HepG2 (cell line): ENCODE measurements at regions not wholly inside any gene's neighbourhood (a gene's known extent, or its start where the extent isn't known, plus 50 kb on each side); places are given as distances from the start of the nearest gene placed in this dataset.

ENCODE experiments used
- ATAC-seq: fragments of 200-7000 bp; cut with Tn5 transposase; 3 replicates; pipeline ENCODE4 v1.9.1; 2020; ENCODE audit warnings: mild to moderate bottlenecking, moderate library complexity
- BruUV-seq: library from RNA; stranded (reverse); fragments of 400-500 nt; replicated peaks from 2 replicates; lab custom pipeline; 2021; lab: Mats Ljungman, UMichigan
- CTCF ChIA-PET: fragments of 300-600 bp; formaldehyde crosslinking; extraction: SDS; loops from one replicate; lab custom pipeline; 2021; ENCODE audit warnings: low total read pairs, inconsistent platforms, low intra/inter-chr PET ratio; lab: Yijun Ruan, JAX
- POLR2A ChIA-PET: fragments of 350-600 bp; sonication (Branson Sonifier 250); formaldehyde crosslinking; loops from one replicate; lab custom pipeline; 2020; ENCODE audit warnings: antibody characterized with exemption, inconsistent platforms; lab: Yijun Ruan, JAX
- DNase-seq: peaks from one replicate; pipeline ENCODE4 v3.0.0-alpha.2; 2015; ENCODE audit warnings: low spot score
- FAIRE-seq: peaks from 3 replicates; lab custom pipeline; 2011; peaks lifted over from hg19 to GRCh38; lab: Jason Lieb, UNC
- H2AFZ ChIP-seq: one replicate; pipeline ENCODE4 v1.6.1; 2011; ENCODE audit warnings: low read length, inconsistent platforms
- H3K27ac ChIP-seq: fragments of 300-600 bp; 3 replicates; pipeline ENCODE4 v1.8.0; 2011; ENCODE audit warnings: mixed run types, mild to moderate bottlenecking, mixed read lengths, low read length, inconsistent platforms; ENCODE audit not compliant: insufficient read depth; ENCODE audit errors: extremely low read length
- H3K27me3 ChIP-seq, 2 experiments: fragments of 200-600 bp in 1 of 2; 2 replicates in 1 of 2; 3 replicates in 1 of 2; pipeline versions ENCODE4 v1.6.0 to v1.8.0; 2011; ENCODE audit warnings: low read length in 2 of 2, mild to moderate bottlenecking in 2 of 2, moderate library complexity in 2 of 2, inconsistent platforms in 1 of 2; ENCODE audit not compliant: insufficient read depth in 2 of 2, control insufficient read depth in 1 of 2
- H3K36me3 ChIP-seq, 2 experiments: fragments of 200-600 bp in 1 of 2; replicated peaks in 1 of 2; 2 replicates in 1 of 2; 3 replicates in 1 of 2; pipeline versions ENCODE4 v1.5.1 to v1.8.0; 2011; ENCODE audit warnings: low read length in 2 of 2, inconsistent platforms in 1 of 2; ENCODE audit not compliant: insufficient read depth in 2 of 2, control insufficient read depth in 1 of 2
- H3K4me1 ChIP-seq: 2 replicates; pipeline ENCODE4 v1.5.1; 2012; ENCODE audit warnings: low read length, inconsistent platforms; ENCODE audit not compliant: insufficient read depth
- H3K4me2 ChIP-seq: 2 replicates; pipeline ENCODE4 v1.6.0; 2011; ENCODE audit warnings: low read depth, low read length, inconsistent platforms
- H3K4me3 ChIP-seq, 3 experiments: fragments of 200-600 bp in 1 of 3; sonication (generic), shearing (Covaris generic) in 1 of 3; replicated peaks in 1 of 3; 2 replicates each; pipeline ENCODE4 v1.5.1; 2011 to 2016; ENCODE audit warnings: low read length in 3 of 3, inconsistent platforms in 2 of 3, low read depth in 2 of 3, mild to moderate bottlenecking in 2 of 3, control low read depth in 1 of 3, mixed read lengths in 1 of 3; ENCODE audit not compliant: insufficient read depth in 1 of 3
- H3K79me2 ChIP-seq: one replicate; pipeline ENCODE4 v1.6.1; 2011; ENCODE audit warnings: low read length, inconsistent platforms; ENCODE audit not compliant: insufficient read depth
- H3K9ac ChIP-seq: 2 replicates; pipeline ENCODE4 v1.6.0; 2011; ENCODE audit warnings: mild to moderate bottlenecking, low read depth, low read length, inconsistent platforms; ENCODE audit not compliant: insufficient read depth
- H3K9me3 ChIP-seq: 2 replicates; pipeline ENCODE4 v1.5.1; 2012; ENCODE audit warnings: mild to moderate bottlenecking, low read length
- H4K20me1 ChIP-seq: 2 replicates; pipeline ENCODE4 v1.6.0; 2011; ENCODE audit warnings: inconsistent platforms, mild to moderate bottlenecking, low read length, moderate library complexity; ENCODE audit not compliant: insufficient read depth
- BHLHE40 ChIP-seq: IDR thresholded peaks from 2 replicates; pipeline ENCODE4 v1.6.1; 2011; ENCODE audit warnings: low read length, improper control_type of control experiment
- CEBPB ChIP-seq: IDR thresholded peaks from 2 replicates; pipeline ENCODE4 v1.6.1; 2011; ENCODE audit warnings: low read depth, low read length, improper control_type of control experiment, borderline replicate concordance
- IRF2 ChIP-seq: IDR thresholded peaks from 2 replicates; pipeline ENCODE4 v1.6.1; 2018; ENCODE audit warnings: missing genetic modification reagents, missing compliant biosample characterization
- KLF15 ChIP-seq: sonication (generic); formaldehyde crosslinking; IDR thresholded peaks from 2 replicates; pipeline ENCODE4 v1.8.1; 2023; ENCODE audit warnings: borderline replicate concordance, mild to moderate bottlenecking, inconsistent platforms, missing genetic modification reagents, mixed read lengths
- MAF1 ChIP-seq: sonication (generic); formaldehyde crosslinking; IDR thresholded peaks from 2 replicates; pipeline ENCODE4 v1.5.0; 2020; ENCODE audit warnings: missing genetic modification reagents, borderline replicate concordance
- MED13 ChIP-seq: sonication (generic); formaldehyde crosslinking; IDR thresholded peaks from 2 replicates; pipeline ENCODE4 v1.5.0; 2020; ENCODE audit warnings: missing genetic modification reagents
- SNAPC2 ChIP-seq: sonication (generic); formaldehyde crosslinking; IDR thresholded peaks from 2 replicates; pipeline ENCODE4 v1.8.1; 2022; ENCODE audit warnings: mild to moderate bottlenecking, missing genetic modification reagents
- SP2 ChIP-seq: sonication (generic); formaldehyde crosslinking; IDR thresholded peaks from 2 replicates; pipeline ENCODE4 v1.5.1; 2020; ENCODE audit warnings: mild to moderate bottlenecking, missing genetic modification reagents
- ZFX ChIP-seq: sonication (generic); formaldehyde crosslinking; IDR thresholded peaks from 2 replicates; pipeline ENCODE4 v1.4.0; 2020; ENCODE audit warnings: mild to moderate bottlenecking, low read depth, missing genetic modification reagents, moderate library complexity
- ZFY ChIP-seq: sonication (generic); formaldehyde crosslinking; IDR thresholded peaks from 2 replicates; pipeline ENCODE4 v1.4.0; 2020; ENCODE audit warnings: missing genetic modification reagents
- ZNF256 ChIP-seq: sonication (generic); formaldehyde crosslinking; conservative IDR thresholded peaks from 2 replicates; pipeline ENCODE4 v1.4.0; 2020; ENCODE audit warnings: missing genetic modification reagents
- ZNF629 ChIP-seq: sonication (generic); formaldehyde crosslinking; conservative IDR thresholded peaks from 2 replicates; pipeline ENCODE4 v1.5.0; 2020; ENCODE audit warnings: missing genetic modification reagents
- WGBS: methylation state at CpG from one replicate; pipeline ENCODE4 v1.1.6; 2017; ENCODE audit warnings: low lambda C conversion rate; 5-methylcytosine and 5-hydroxymethylcytosine counted together
- in situ Hi-C: cut with HindIII; loops from 2 replicates; pipeline ENCODE4 v1.10.0; 2017; ENCODE audit warnings: low pct_unique_long_range_greater_than_20kb; ENCODE audit not compliant: extremely low pct_ligation_motif_present
- intact Hi-C: fragments of 100-400 bp; cut with micrococcal nuclease; formaldehyde crosslinking; loops from one replicate; pipeline ENCODE4 v1.10.0; 2022; ENCODE audit not compliant: unreplicated experiment
- TF ChIP-seq, protein P1 (sequence below): sonication (generic); formaldehyde crosslinking; IDR thresholded peaks from 2 replicates; pipeline ENCODE4 v1.9.0; 2021; ENCODE audit warnings: missing genetic modification reagents, borderline replicate concordance
- TF ChIP-seq, protein P2 (sequence below): sonication (generic); formaldehyde crosslinking; IDR thresholded peaks from 2 replicates; pipeline ENCODE4 v1.9.0; 2022; ENCODE audit warnings: missing genetic modification reagents, mild to moderate bottlenecking, borderline replicate concordance

DNA sequence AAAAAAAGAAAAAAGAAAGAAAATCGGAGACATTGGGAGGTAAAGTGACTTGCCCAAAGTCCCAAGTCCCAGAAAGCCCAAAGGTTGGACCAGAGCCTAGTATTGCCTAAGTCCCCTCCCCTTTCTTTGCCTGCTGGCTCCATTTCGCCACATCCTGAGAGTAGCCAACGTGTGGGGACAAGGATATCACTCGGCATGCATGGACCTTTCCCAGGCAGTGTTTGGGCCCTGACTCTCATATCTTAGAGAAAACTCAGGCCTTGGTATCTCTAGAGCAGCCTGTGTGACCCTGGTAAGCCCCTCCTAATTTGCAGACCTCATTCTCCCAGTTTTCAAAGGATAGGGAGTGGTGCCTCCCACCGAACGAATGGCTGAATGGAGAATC, 294.2 kb upstream of the ZMIZ1 start:
- ATAC-seq (peak; percentile 51), DNase-seq (peak; percentile 28), FAIRE-seq (peak; percentile 18)
- peak overlapping the region; percentile 69 for H3K4me2 ChIP-seq
- peaks cover 36% of the 10 kb centered on the region for H3K4me1 ChIP-seq
- ChIA-PET CTCF (no interaction called here), POLR2A (interaction anchor here (1.0 kb wide), 1 partner anchor 20 kb away, joined by 3 read pairs; no protein-coding TSS in a partner anchor)
- H3K9me3 ChIP-seq = no peaks in the 10 kb centered on the region
- no peaks in the 10 kb centered on the region for H3K36me3 ChIP-seq
- H3K27ac ChIP-seq = peak overlapping the region; percentile 48
- H3K4me3 ChIP-seq = peak overlapping the region in 1 of 3 experiments; percentile 43; a peak in 3 of 6 replicates
- in situ Hi-C loops (no loop called here), intact Hi-C loops (loop anchor here (10.0 kb wide), 2 partner anchors 120 to 280 kb away; no protein-coding TSS in a partner anchor)
- no peaks in the 10 kb centered on the region for H4K20me1 ChIP-seq
- WGBS = 7% methylated on average over 6 of the region's 6 CpGs
- peak overlapping the region; percentile 62 for H2AFZ ChIP-seq
- no TSS peak for BruUV-seq
- no peaks in the 10 kb centered on the region for H3K79me2 ChIP-seq
- no peak overlapping the region for H3K9ac ChIP-seq
- peaks cover 0 to 2% of the 10 kb centered on the region in 2 experiments; a peak in 1 of 5 replicates for H3K27me3 ChIP-seq
- TF ChIP-seq IRF2 (CRISPR knock-in tag) (no peak), ZNF256 (CRISPR knock-in tag) (no peak), MAF1 (CRISPR knock-in tag) (no peak), BHLHE40 (no peak), ZNF629 (CRISPR knock-in tag) (no peak), MED13 (CRISPR knock-in tag) (no peak), ZFY (CRISPR knock-in tag) (0 out of 2 replicates have a peak, but pooled peaks have one; percentile 10), SNAPC2 (CRISPR knock-in tag) (no peak), ZFX (CRISPR knock-in tag) (no peak), SP2 (CRISPR knock-in tag) (no peak), KLF15 (CRISPR knock-in tag) (no peak), CEBPB (peak; percentile 43; the same call in 1 of the 2 replicates)
- TF ChIP-seq, protein P1, sequence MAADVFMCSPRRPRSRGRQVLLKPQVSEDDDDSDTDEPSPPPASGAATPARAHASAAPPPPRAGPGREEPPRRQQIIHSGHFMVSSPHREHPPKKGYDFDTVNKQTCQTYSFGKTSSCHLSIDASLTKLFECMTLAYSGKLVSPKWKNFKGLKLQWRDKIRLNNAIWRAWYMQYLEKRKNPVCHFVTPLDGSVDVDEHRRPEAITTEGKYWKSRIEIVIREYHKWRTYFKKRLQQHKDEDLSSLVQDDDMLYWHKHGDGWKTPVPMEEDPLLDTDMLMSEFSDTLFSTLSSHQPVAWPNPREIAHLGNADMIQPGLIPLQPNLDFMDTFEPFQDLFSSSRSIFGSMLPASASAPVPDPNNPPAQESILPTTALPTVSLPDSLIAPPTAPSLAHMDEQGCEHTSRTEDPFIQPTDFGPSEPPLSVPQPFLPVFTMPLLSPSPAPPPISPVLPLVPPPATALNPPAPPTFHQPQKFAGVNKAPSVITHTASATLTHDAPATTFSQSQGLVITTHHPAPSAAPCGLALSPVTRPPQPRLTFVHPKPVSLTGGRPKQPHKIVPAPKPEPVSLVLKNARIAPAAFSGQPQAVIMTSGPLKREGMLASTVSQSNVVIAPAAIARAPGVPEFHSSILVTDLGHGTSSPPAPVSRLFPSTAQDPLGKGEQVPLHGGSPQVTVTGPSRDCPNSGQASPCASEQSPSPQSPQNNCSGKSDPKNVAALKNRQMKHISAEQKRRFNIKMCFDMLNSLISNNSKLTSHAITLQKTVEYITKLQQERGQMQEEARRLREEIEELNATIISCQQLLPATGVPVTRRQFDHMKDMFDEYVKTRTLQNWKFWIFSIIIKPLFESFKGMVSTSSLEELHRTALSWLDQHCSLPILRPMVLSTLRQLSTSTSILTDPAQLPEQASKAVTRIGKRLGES = no peak
- TF ChIP-seq, protein P2, sequence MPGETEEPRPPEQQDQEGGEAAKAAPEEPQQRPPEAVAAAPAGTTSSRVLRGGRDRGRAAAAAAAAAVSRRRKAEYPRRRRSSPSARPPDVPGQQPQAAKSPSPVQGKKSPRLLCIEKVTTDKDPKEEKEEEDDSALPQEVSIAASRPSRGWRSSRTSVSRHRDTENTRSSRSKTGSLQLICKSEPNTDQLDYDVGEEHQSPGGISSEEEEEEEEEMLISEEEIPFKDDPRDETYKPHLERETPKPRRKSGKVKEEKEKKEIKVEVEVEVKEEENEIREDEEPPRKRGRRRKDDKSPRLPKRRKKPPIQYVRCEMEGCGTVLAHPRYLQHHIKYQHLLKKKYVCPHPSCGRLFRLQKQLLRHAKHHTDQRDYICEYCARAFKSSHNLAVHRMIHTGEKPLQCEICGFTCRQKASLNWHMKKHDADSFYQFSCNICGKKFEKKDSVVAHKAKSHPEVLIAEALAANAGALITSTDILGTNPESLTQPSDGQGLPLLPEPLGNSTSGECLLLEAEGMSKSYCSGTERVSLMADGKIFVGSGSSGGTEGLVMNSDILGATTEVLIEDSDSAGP = no peak
